HL-60 (cell line): ENCODE measurements at regions not wholly inside any gene's neighbourhood (a gene's known extent, or its start where the extent isn't known, plus 50 kb on each side); places are given as distances from the start of the nearest gene placed in this dataset.
A peak's percentile ranks its signal among the peaks of the same experiment; 100 is the strongest.
"Not testable (repeated sequence)": the region's sequence is repeated elsewhere in the genome, so short reads cannot be mapped to it uniquely, and the experiment has no call there.

Source experiments
- DNase-seq, 2 experiments: peaks; one replicate each; pipeline ENCODE4 v3.0.0-alpha.2; 2010 to 2020; ENCODE audit warnings: low read depth in 1 of 2, low spot score in 1 of 2
- H3K27ac ChIP-seq: fragments of 250-450 bp; sonication (Bioruptor Pico); replicated peaks from 2 replicates; pipeline ENCODE4 v1.5.1; 2020; ENCODE audit warnings: mild to moderate bottlenecking, moderate library complexity
- H3K27me3 ChIP-seq: fragments of 250-450 bp; sonication (Bioruptor Pico); 2 replicates; pipeline ENCODE4 v1.5.1; 2021; ENCODE audit warnings: mild to moderate bottlenecking, moderate library complexity; ENCODE audit not compliant: insufficient read depth, poor library complexity, severe bottlenecking
- H3K4me3 ChIP-seq: replicated peaks from 2 replicates; pipeline ENCODE4 v1.5.1; 2011; ENCODE audit warnings: mild to moderate bottlenecking, control low read depth, low read length; ENCODE audit not compliant: insufficient read depth
- CTCF ChIP-seq: IDR thresholded peaks from one replicate; pipeline ENCODE4 v1.5.1; 2011; ENCODE audit warnings: low read length, control low read depth, inconsistent platforms; ENCODE audit not compliant: insufficient read depth
- GABPA ChIP-seq: IDR thresholded peaks from 2 replicates; pipeline ENCODE4 v1.6.1; 2012; ENCODE audit warnings: low read depth
- POLR2AphosphoS5 ChIP-seq: IDR thresholded peaks from 2 replicates; pipeline ENCODE4 v1.6.1; 2012; ENCODE audit warnings: low read depth
- REST ChIP-seq: IDR thresholded peaks from 2 replicates; pipeline ENCODE4 v1.6.1; 2012; ENCODE audit warnings: low read depth; ENCODE audit not compliant: insufficient replicate concordance
- SPI1 ChIP-seq: IDR thresholded peaks from 2 replicates; pipeline ENCODE4 v1.6.1; 2012; ENCODE audit warnings: low read depth, mild to moderate bottlenecking, borderline replicate concordance

GRCh38 chr3:139124197-139124596, 79.5 kb upstream of the PRR23C start:
- H3K27me3 ChIP-seq = no peaks in the 10 kb centered on the region
- no peak overlapping the region for H3K4me3 ChIP-seq

GRCh38 chr3:139127101-139127500, 82.4 kb upstream of the PRR23C start:
- DNase-seq = no peak
- no peak overlapping the region for H3K27ac ChIP-seq
- H3K4me3 ChIP-seq = no peak overlapping the region
- no peaks in the 10 kb centered on the region for H3K27me3 ChIP-seq
- TF ChIP-seq POLR2AphosphoS5 (no peak), REST (no peak), CTCF (no peak), SPI1 (no peak), GABPA (no peak)

More at GRCh38 chr3:139124197-139124596, 79.5 kb upstream of the PRR23C start:
- H3K27ac ChIP-seq = no peak overlapping the region
- DNase-seq = peak in 1 of 2 experiments; percentile 0
- TF ChIP-seq REST (no peak), CTCF (no peak), POLR2AphosphoS5 (no peak), GABPA (no peak), SPI1 (no peak)

DNA sequence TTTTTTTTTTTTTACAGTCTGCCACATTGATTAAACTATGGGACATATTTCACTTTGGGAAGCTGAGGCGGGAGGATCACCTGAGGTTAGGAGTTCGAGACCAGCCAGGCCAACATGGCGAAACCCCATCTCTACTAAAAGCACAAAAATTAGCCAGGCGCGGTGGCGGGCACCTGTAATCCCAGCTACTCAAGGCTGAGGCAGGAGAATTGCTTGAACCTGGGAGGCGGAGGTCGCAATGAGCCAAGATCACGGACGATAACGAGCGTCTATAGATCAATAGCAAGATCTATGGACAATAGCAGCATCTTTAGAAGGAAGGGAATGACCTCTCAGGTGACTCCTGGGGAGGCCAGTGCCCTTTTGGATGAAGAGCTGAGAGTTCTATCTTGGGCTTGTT, 82.9 kb upstream of the PRR23C start:
- not testable (repeated sequence) for H3K27me3 ChIP-seq, H3K27ac ChIP-seq, DNase-seq, H3K4me3 ChIP-seq

GRCh38 chr3:139128803-139129202, 84.1 kb upstream of the PRR23C start:
- no peak overlapping the region for H3K4me3 ChIP-seq
- no peak for DNase-seq
- H3K27ac ChIP-seq = no peak overlapping the region
- H3K27me3 ChIP-seq = no peaks in the 10 kb centered on the region
- TF ChIP-seq POLR2AphosphoS5 (no peak), GABPA (no peak), REST (no peak), CTCF (no peak), SPI1 (no peak)
